A673 (cell line): ENCODE measurements at regions not wholly inside any gene's neighbourhood (a gene's known extent, or its start where the extent isn't known, plus 50 kb on each side); places are given as distances from the start of the nearest gene placed in this dataset.

Source experiments
- EZH2 ChIP-seq: fragments of 200-600 bp; sonication (generic); IDR thresholded peaks from 2 replicates; pipeline ENCODE4 v1.6.1; 2017; ENCODE audit warnings: borderline replicate concordance, low read depth, mild to moderate bottlenecking, mixed read lengths, antibody characterized with exemption, low read length; ENCODE audit not compliant: poor library complexity, severe bottlenecking
- TF ChIP-seq, protein P1 (sequence below): fragments of 300-800, 200-600 bp; sonication (generic); conservative IDR thresholded peaks from 2 replicates; pipeline ENCODE4 v1.5.1; 2017; ENCODE audit warnings: low read depth, mild to moderate bottlenecking, antibody characterized with exemption, low read length, moderate library complexity, mixed read lengths

DNA sequence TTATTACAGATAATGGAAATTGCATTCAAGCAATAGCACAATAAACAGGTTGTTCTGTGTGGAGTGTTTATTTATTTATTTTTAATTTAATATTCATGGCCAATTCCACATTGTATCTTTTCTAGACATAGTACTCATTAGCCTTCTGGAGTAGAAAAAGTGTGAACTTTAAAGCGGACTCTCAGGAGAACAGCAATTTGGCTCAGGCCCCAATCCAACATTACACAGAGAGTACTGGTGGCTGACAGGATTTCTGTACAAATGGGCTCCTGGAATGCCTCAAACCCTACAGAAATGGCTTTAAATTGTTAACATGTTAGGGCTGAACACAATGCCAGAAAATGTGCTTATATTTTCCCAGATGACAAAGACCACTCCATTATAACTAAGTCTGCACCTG, 533.9 kb upstream of the NXPH2 start:
- TF ChIP-seq, protein P1, sequence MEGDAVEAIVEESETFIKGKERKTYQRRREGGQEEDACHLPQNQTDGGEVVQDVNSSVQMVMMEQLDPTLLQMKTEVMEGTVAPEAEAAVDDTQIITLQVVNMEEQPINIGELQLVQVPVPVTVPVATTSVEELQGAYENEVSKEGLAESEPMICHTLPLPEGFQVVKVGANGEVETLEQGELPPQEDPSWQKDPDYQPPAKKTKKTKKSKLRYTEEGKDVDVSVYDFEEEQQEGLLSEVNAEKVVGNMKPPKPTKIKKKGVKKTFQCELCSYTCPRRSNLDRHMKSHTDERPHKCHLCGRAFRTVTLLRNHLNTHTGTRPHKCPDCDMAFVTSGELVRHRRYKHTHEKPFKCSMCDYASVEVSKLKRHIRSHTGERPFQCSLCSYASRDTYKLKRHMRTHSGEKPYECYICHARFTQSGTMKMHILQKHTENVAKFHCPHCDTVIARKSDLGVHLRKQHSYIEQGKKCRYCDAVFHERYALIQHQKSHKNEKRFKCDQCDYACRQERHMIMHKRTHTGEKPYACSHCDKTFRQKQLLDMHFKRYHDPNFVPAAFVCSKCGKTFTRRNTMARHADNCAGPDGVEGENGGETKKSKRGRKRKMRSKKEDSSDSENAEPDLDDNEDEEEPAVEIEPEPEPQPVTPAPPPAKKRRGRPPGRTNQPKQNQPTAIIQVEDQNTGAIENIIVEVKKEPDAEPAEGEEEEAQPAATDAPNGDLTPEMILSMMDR = no peak
- TF ChIP-seq EZH2 = no peak
